HUES6 (cell line): ENCODE measurements at regions not wholly inside any gene's neighbourhood (a gene's known extent, or its start where the extent isn't known, plus 50 kb on each side); places are given as distances from the start of the nearest gene placed in this dataset.
"Not testable (repeated sequence)": the region's sequence is repeated elsewhere in the genome, so short reads cannot be mapped to it uniquely, and the experiment has no call there.

Source experiments
- H3K27ac ChIP-seq: 2 replicates; pipeline ENCODE4 v1.7.0; 2013; ENCODE audit warnings: low read depth, mild to moderate bottlenecking, low read length, inconsistent platforms
- H3K27me3 ChIP-seq: 2 replicates; pipeline ENCODE4 v1.6.1; 2013; ENCODE audit warnings: low read length; ENCODE audit not compliant: control insufficient read depth, insufficient read depth
- H3K36me3 ChIP-seq: 2 replicates; pipeline ENCODE4 v1.6.1; 2013; ENCODE audit warnings: low read length; ENCODE audit not compliant: control insufficient read depth, insufficient read depth
- H3K4me1 ChIP-seq: 2 replicates; pipeline ENCODE4 v1.6.1; 2013; ENCODE audit warnings: low read length; ENCODE audit not compliant: control insufficient read depth, insufficient read depth
- H3K4me3 ChIP-seq: 2 replicates; pipeline ENCODE4 v1.5.1; 2013; ENCODE audit warnings: low read depth, low read length
- H3K9ac ChIP-seq: one replicate; pipeline ENCODE4 v1.6.1; 2013; ENCODE audit warnings: mild to moderate bottlenecking, low read length
- H3K9me3 ChIP-seq: 2 replicates; pipeline ENCODE4 v1.6.1; 2013; ENCODE audit warnings: low read depth, low read length; ENCODE audit not compliant: control insufficient read depth, insufficient read depth

- H3K9me3 ChIP-seq, H3K36me3 ChIP-seq, H3K9ac ChIP-seq, H3K27me3 ChIP-seq, H3K4me3 ChIP-seq, H3K27ac ChIP-seq, H3K4me1 ChIP-seq: not testable (repeated sequence)
These were observed 817.5 kb downstream of the STPG2 start for GRCh38 chr4:97325751-97326150.

GRCh38 chr4:97330917-97331316 lies 812.4 kb downstream of the STPG2 start:
- Histone ChIP-seq H3K9ac (no peak overlapping the region), H3K27me3 (no peaks in the 10 kb centered on the region)

GRCh38 chr4:97334348-97334747 lies 808.9 kb downstream of the STPG2 start:
- no peaks in the 10 kb centered on the region for H3K27me3 ChIP-seq
- no peak overlapping the region for H3K4me3 ChIP-seq
- H3K9ac ChIP-seq: no peak overlapping the region
- H3K9me3 ChIP-seq: peaks cover 9% of the 10 kb centered on the region; the same call in 1 of the 2 replicates
- H3K4me1 ChIP-seq: no peaks in the 10 kb centered on the region
- H3K36me3 ChIP-seq: no peaks in the 10 kb centered on the region
- no peak overlapping the region for H3K27ac ChIP-seq

More at GRCh38 chr4:97330917-97331316, 812.4 kb downstream of the STPG2 start:
- no peak overlapping the region for H3K27ac ChIP-seq
- H3K36me3 ChIP-seq: no peaks in the 10 kb centered on the region
- H3K9me3 ChIP-seq: peaks cover 6% of the 10 kb centered on the region
- H3K4me3 ChIP-seq: no peak overlapping the region
- H3K4me1 ChIP-seq: no peaks in the 10 kb centered on the region

GRCh38 chr4:97349468-97350186 lies 793.6 kb downstream of the STPG2 start:
- no peaks in the 10 kb centered on the region for H3K9me3 ChIP-seq
- no peak overlapping the region for H3K4me3 ChIP-seq
- H3K27me3 ChIP-seq: no peaks in the 10 kb centered on the region
- H3K4me1 ChIP-seq: peaks cover 21% of the 10 kb centered on the region
- H3K9ac ChIP-seq: no peak overlapping the region
- H3K27ac ChIP-seq: no peak overlapping the region
- H3K36me3 ChIP-seq: no peaks in the 10 kb centered on the region

- peaks cover 22% of the 10 kb centered on the region for H3K9me3 ChIP-seq
- no peaks in the 10 kb centered on the region for H3K27me3 ChIP-seq
- peaks cover 13% of the 10 kb centered on the region for H3K4me1 ChIP-seq
- no peak overlapping the region for H3K9ac ChIP-seq
- no peak overlapping the region for H3K4me3 ChIP-seq
- no peaks in the 10 kb centered on the region for H3K36me3 ChIP-seq
- no peak overlapping the region for H3K27ac ChIP-seq
These were observed 789.4 kb downstream of the STPG2 start for GRCh38 chr4:97353876-97354275.

- Histone ChIP-seq H3K9me3 (peaks cover 27% of the 10 kb centered on the region), H3K4me1 (no peaks in the 10 kb centered on the region), H3K36me3 (no peaks in the 10 kb centered on the region), H3K27ac (no peak overlapping the region), H3K4me3 (no peak overlapping the region), H3K9ac (no peak overlapping the region), H3K27me3 (no peaks in the 10 kb centered on the region)
These were observed 783.5 kb downstream of the STPG2 start for GRCh38 chr4:97359826-97360225.

GRCh38 chr4:97360733-97361132 lies 782.5 kb downstream of the STPG2 start:
- Histone ChIP-seq H3K27me3 (no peaks in the 10 kb centered on the region), H3K27ac (no peak overlapping the region), H3K9me3 (peaks cover 24% of the 10 kb centered on the region), H3K9ac (no peak overlapping the region), H3K4me3 (no peak overlapping the region), H3K4me1 (no peaks in the 10 kb centered on the region), H3K36me3 (no peaks in the 10 kb centered on the region)

GRCh38 chr4:97367878-97368277 lies 775.4 kb downstream of the STPG2 start:
- Histone ChIP-seq H3K4me1 (no peaks in the 10 kb centered on the region), H3K36me3 (no peaks in the 10 kb centered on the region), H3K27me3 (no peaks in the 10 kb centered on the region), H3K9me3 (peaks cover 17% of the 10 kb centered on the region), H3K27ac (no peak overlapping the region), H3K4me3 (no peak overlapping the region), H3K9ac (no peak overlapping the region)

GRCh38 chr4:97370568-97370967 lies 772.7 kb downstream of the STPG2 start:
- no peaks in the 10 kb centered on the region for H3K27me3 ChIP-seq
- no peak overlapping the region for H3K4me3 ChIP-seq
- no peak overlapping the region for H3K9ac ChIP-seq
- no peak overlapping the region for H3K27ac ChIP-seq
- H3K36me3 ChIP-seq: no peaks in the 10 kb centered on the region
- H3K9me3 ChIP-seq: peaks cover 16% of the 10 kb centered on the region
- H3K4me1 ChIP-seq: no peaks in the 10 kb centered on the region

- Histone ChIP-seq H3K27ac (no peak overlapping the region), H3K36me3 (no peaks in the 10 kb centered on the region), H3K27me3 (no peaks in the 10 kb centered on the region), H3K4me1 (no peaks in the 10 kb centered on the region), H3K9me3 (peaks cover 8% of the 10 kb centered on the region; the same call in 1 of the 2 replicates), H3K4me3 (no peak overlapping the region), H3K9ac (no peak overlapping the region)
These were observed 768.8 kb downstream of the STPG2 start for GRCh38 chr4:97374526-97374925.

GRCh38 chr4:97386969-97387368 lies 756.3 kb downstream of the STPG2 start:
- no peaks in the 10 kb centered on the region for H3K4me1 ChIP-seq
- H3K9me3 ChIP-seq: no peaks in the 10 kb centered on the region
- no peak overlapping the region for H3K9ac ChIP-seq
- H3K4me3 ChIP-seq: no peak overlapping the region
- H3K36me3 ChIP-seq: no peaks in the 10 kb centered on the region
- no peaks in the 10 kb centered on the region for H3K27me3 ChIP-seq
- no peak overlapping the region for H3K27ac ChIP-seq
